Stomach (tissue), 8 donors: ENCODE measurements at regions not wholly inside any gene's neighbourhood (a gene's known extent, or its start where the extent isn't known, plus 50 kb on each side); places are given as distances from the start of the nearest gene placed in this dataset.
"Not testable (repeated sequence)": the region's sequence is repeated elsewhere in the genome, so short reads cannot be mapped to it uniquely, and the experiment has no call there.

ENCODE experiments used
- DNase-seq, 2 donors: peaks; one replicate each; pipeline versions ENCODE4 v3.0.0 to v3.0.0-alpha.2; 2013 to 2019
- H3K27ac ChIP-seq, 5 donors: fragments of 200-600 bp in 4 of 5; sonication (generic) in 4 of 5; one replicate each; pipeline ENCODE4 v1.5.1; 2013 to 2019; ENCODE audit warnings: mild to moderate bottlenecking in 1 of 5, moderate library complexity in 1 of 5
- H3K27me3 ChIP-seq, 3 donors: fragments of 200-600 bp; sonication (generic); one replicate each; pipeline ENCODE4 v1.5.1; 2017 to 2019; ENCODE audit warnings: mixed run types in 1 of 3
- H3K36me3 ChIP-seq, 4 donors: fragments of 200-600 bp; sonication (generic); 1 replicate in 3 of 4; 2 replicates in 1 of 4; pipeline ENCODE4 v1.5.1; 2016 to 2019
- H3K4me1 ChIP-seq, 4 donors: fragments of 200-600 bp; sonication (generic); one replicate each; pipeline ENCODE4 v1.5.1; 2016 to 2019
- H3K4me3 ChIP-seq, 4 donors: fragments of 200-600 bp; sonication (generic) in 3 of 4; one replicate each; pipeline ENCODE4 v1.5.1; 2016 to 2019; ENCODE audit warnings: mild to moderate bottlenecking in 1 of 4
- H3K9me3 ChIP-seq, 4 donors: fragments of 200-600 bp; sonication (generic); one replicate each; pipeline ENCODE4 v1.5.1; 2016 to 2019
- CTCF ChIP-seq, 7 experiments: fragments of 450-650 bp in 4 of 7; fragments of 200-600 bp in 3 of 7; sonication (generic) in 3 of 7; IDR thresholded peaks; one replicate each; pipeline ENCODE4 v1.5.1; 2016 to 2019; ENCODE audit warnings: antibody characterized with exemption in 7 of 7, control low read depth in 2 of 7, mild to moderate bottlenecking in 1 of 7
- EP300 ChIP-seq: sonication (generic); formaldehyde crosslinking; IDR thresholded peaks from one replicate; pipeline ENCODE4 v1.6.1; 2017; ENCODE audit warnings: antibody characterized with exemption
- POLR2A ChIP-seq, 4 donors: fragments of 450-650 bp; IDR thresholded peaks; one replicate each; pipeline ENCODE4 v1.6.1; 2016; ENCODE audit warnings: antibody characterized with exemption in 4 of 4, control low read depth in 2 of 4, mild to moderate bottlenecking in 1 of 4, moderate library complexity in 1 of 4
- POLR2AphosphoS5 ChIP-seq, 3 donors: sonication (generic); formaldehyde crosslinking; IDR thresholded peaks; one replicate each; pipeline ENCODE4 v1.6.1; 2016; ENCODE audit warnings: antibody characterized with exemption in 3 of 3
- WGBS, 5 donors: extraction: QIAGEN DNeasy Blood & Tissue Kit in 3 of 5; methylation state at CpG; one replicate each; pipeline versions ENCODE4 v1.1.5 to v1.1.7; 2013 to 2018; 5-methylcytosine and 5-hydroxymethylcytosine counted together
- intact Hi-C: fragments of 100-400 bp; cut with DNase I; formaldehyde crosslinking; loops from one replicate; pipeline ENCODE4 v1.15.1; 2023; ENCODE audit warnings: low total_unique reads
- donor health status: healthy with polysubstance abuse.
- donor health status: Bipolar disorder and iron deficiency.
- donor health status: healthy.

- Histone ChIP-seq H3K36me3 (no peaks in the 10 kb centered on the region), H3K4me1 (no peaks in the 10 kb centered on the region), H3K27me3 (no peaks in the 10 kb centered on the region), H3K9me3 (no peaks in the 10 kb centered on the region), H3K4me3 (no peak overlapping the region), H3K27ac (no peak overlapping the region)
- intact Hi-C loops, result no loop called here
- DNase-seq, result no peak
- TF ChIP-seq CTCF (IDR thresholded peaks at IDR 0.05) (no peak), POLR2A (IDR thresholded peaks at IDR 0.05) (no peak), POLR2AphosphoS5 (IDR thresholded peaks at IDR 0.05) (no peak), EP300 (no peak)
- WGBS, 5 donors, result 32 to 45% (median 34%) methylated on average over 3 of the region's 3 CpGs
These were observed 866.3 kb upstream of the WWC1 start for GRCh38 chr5:167425161-167425560.

GRCh38 chr5:167426501-167426900 lies 864.9 kb upstream of the WWC1 start:
- no peak for DNase-seq
- Histone ChIP-seq H3K9me3 (no peaks in the 10 kb centered on the region), H3K36me3 (no peaks in the 10 kb centered on the region), H3K27me3 (no peaks in the 10 kb centered on the region), H3K27ac (no peak overlapping the region), H3K4me1 (no peaks in the 10 kb centered on the region), H3K4me3 (no peak overlapping the region)
- TF ChIP-seq POLR2A (IDR thresholded peaks at IDR 0.05) (no peak), POLR2AphosphoS5 (IDR thresholded peaks at IDR 0.05) (no peak), CTCF (IDR thresholded peaks at IDR 0.05) (no peak), EP300 (no peak)
- WGBS, 5 donors, result 50 to 65% (median 56%) methylated on average over 3 of the region's 3 CpGs
- intact Hi-C loops, result no loop called here

GRCh38 chr5:167427641-167428040 lies 863.8 kb upstream of the WWC1 start:
- H3K4me1 ChIP-seq, H3K27me3 ChIP-seq, H3K4me3 ChIP-seq, H3K27ac ChIP-seq, H3K36me3 ChIP-seq, intact Hi-C loops, DNase-seq, H3K9me3 ChIP-seq: not testable (repeated sequence)
- 88 to 94% (median 90%) methylated on average over 10 of the region's 10 CpGs for WGBS, 5 donors

- DNase-seq, result peak in 1 of 2 donors; percentile 25
- Histone ChIP-seq H3K4me1 (no peaks in the 10 kb centered on the region), H3K36me3 (no peaks in the 10 kb centered on the region), H3K27me3 (no peaks in the 10 kb centered on the region), H3K9me3 (peaks cover 0 to 11% (median 0%) of the 10 kb centered on the region in 4 donors), H3K4me3 (no peak overlapping the region), H3K27ac (no peak overlapping the region)
- intact Hi-C loops, result no loop called here
- WGBS, 5 donors, result 34 to 45% (median 40%) methylated on average over 3 of the region's 3 CpGs
- TF ChIP-seq CTCF (IDR thresholded peaks at IDR 0.05), result no peak
- TF ChIP-seq EP300, result no peak
These were observed 850.6 kb upstream of the WWC1 start for GRCh38 chr5:167440846-167441245.

- H3K27me3 ChIP-seq, result no peaks in the 10 kb centered on the region
- intact Hi-C loops, result no loop called here
- no peak for DNase-seq
- H3K36me3 ChIP-seq, result no peaks in the 10 kb centered on the region
- no peak for TF ChIP-seq POLR2A (IDR thresholded peaks at IDR 0.05)
- TF ChIP-seq POLR2AphosphoS5 (IDR thresholded peaks at IDR 0.05), result no peak
- TF ChIP-seq CTCF (IDR thresholded peaks at IDR 0.05), result no peak
- TF ChIP-seq EP300, result no peak
- H3K27ac ChIP-seq, result no peak overlapping the region
- no peaks in the 10 kb centered on the region for H3K9me3 ChIP-seq
- H3K4me1 ChIP-seq, result no peaks in the 10 kb centered on the region
- H3K4me3 ChIP-seq, result no peak overlapping the region
- 54 to 83% (median 75%) methylated on average over 2 of the region's 2 CpGs for WGBS, 5 donors
These were observed 848.5 kb upstream of the WWC1 start for GRCh38 chr5:167442922-167443321.
